WTC11 (cell line): ENCODE measurements at regions not wholly inside any gene's neighbourhood (a gene's known extent, or its start where the extent isn't known, plus 50 kb on each side); places are given as distances from the start of the nearest gene placed in this dataset.

ENCODE experiments used
- CREB1 ChIP-seq: sonication (generic); formaldehyde crosslinking; IDR thresholded peaks from 2 replicates; pipeline ENCODE4 v1.8.0; 2023; ENCODE audit warnings: mild to moderate bottlenecking, missing genetic modification reagents
- CTCF ChIP-seq: fragments of 200-600 bp; IDR thresholded peaks from 2 replicates; pipeline ENCODE4 v1.8.0; 2022; ENCODE audit warnings: antibody characterized with exemption
- ETV6 ChIP-seq: sonication (generic); formaldehyde crosslinking; IDR thresholded peaks from 2 replicates; pipeline ENCODE4 v1.8.1; 2022; ENCODE audit warnings: mild to moderate bottlenecking, missing genetic modification reagents
- MAX ChIP-seq: sonication (generic); formaldehyde crosslinking; IDR thresholded peaks from 2 replicates; pipeline ENCODE4 v1.8.0; 2022; ENCODE audit warnings: mild to moderate bottlenecking, missing genetic modification reagents
- PRDM15 ChIP-seq: sonication (generic); formaldehyde crosslinking; IDR thresholded peaks from 2 replicates; pipeline ENCODE4 v1.8.0; 2022; ENCODE audit warnings: missing genetic modification reagents
- RELA ChIP-seq: sonication (generic); formaldehyde crosslinking; IDR thresholded peaks from 2 replicates; pipeline ENCODE4 v1.8.1; 2022; ENCODE audit warnings: missing genetic modification reagents, mild to moderate bottlenecking, borderline replicate concordance
- TP53 ChIP-seq: sonication (generic); formaldehyde crosslinking; IDR thresholded peaks from 2 replicates; pipeline ENCODE4 v1.8.1; 2023; ENCODE audit warnings: mild to moderate bottlenecking, missing genetic modification reagents
- USF2 ChIP-seq: sonication (generic); formaldehyde crosslinking; IDR thresholded peaks from 2 replicates; pipeline ENCODE4 v1.8.1; 2023; ENCODE audit warnings: mild to moderate bottlenecking, missing genetic modification reagents, moderate library complexity
- ZNF512 ChIP-seq: sonication (generic); formaldehyde crosslinking; IDR thresholded peaks from 2 replicates; pipeline ENCODE4 v1.8.1; 2022; ENCODE audit warnings: missing genetic modification reagents, borderline replicate concordance

- TF ChIP-seq CTCF (no peak), TP53 (no peak), CREB1 (CRISPR knock-in tag) (no peak), RELA (CRISPR knock-in tag) (no peak), MAX (CRISPR knock-in tag) (no peak), USF2 (CRISPR knock-in tag) (no peak), PRDM15 (CRISPR knock-in tag) (no peak), ZNF512 (no peak), ETV6 (CRISPR knock-in tag) (no peak)
Measured at GRCh38 chr18:78430131-78430758, 549.4 kb upstream of the SALL3 start.
